Ishikawa (cell line): ENCODE measurements at regions not wholly inside any gene's neighbourhood (a gene's known extent, or its start where the extent isn't known, plus 50 kb on each side); places are given as distances from the start of the nearest gene placed in this dataset.

Source experiments
- CEBPB ChIP-seq: IDR thresholded peaks from 2 replicates; pipeline ENCODE4 v1.6.1; 2012
- CREB1 ChIP-seq: IDR thresholded peaks from 2 replicates; pipeline ENCODE4 v1.6.1; 2012; ENCODE audit warnings: low read depth
- EGR1 ChIP-seq: IDR thresholded peaks from 2 replicates; pipeline ENCODE4 v1.6.1; 2012
- EP300 ChIP-seq: IDR thresholded peaks from 2 replicates; pipeline ENCODE4 v1.6.1; 2012; ENCODE audit warnings: borderline replicate concordance
- FOXM1 ChIP-seq: IDR thresholded peaks from 2 replicates; pipeline ENCODE4 v1.6.1; 2012; ENCODE audit warnings: low read depth, borderline replicate concordance
- MAX ChIP-seq: IDR thresholded peaks from 2 replicates; pipeline ENCODE4 v1.6.1; 2012
- RAD21 ChIP-seq: IDR thresholded peaks from 2 replicates; pipeline ENCODE4 v1.6.1; 2012; ENCODE audit warnings: low read depth
- TAF1 ChIP-seq: IDR thresholded peaks from 2 replicates; pipeline ENCODE4 v1.6.1; 2012; ENCODE audit warnings: low read depth, mild to moderate bottlenecking
- YY1 ChIP-seq: IDR thresholded peaks from 2 replicates; pipeline ENCODE4 v1.6.1; 2012; ENCODE audit warnings: low read depth

GRCh38 chr3:147197739-147198138 lies 208.6 kb downstream of the ZIC4 start:
- TF ChIP-seq EP300 = no peak
- TF ChIP-seq CEBPB = no peak
- no peak for TF ChIP-seq FOXM1
- TF ChIP-seq EGR1 = no peak
- TF ChIP-seq YY1 = no peak
- no peak for TF ChIP-seq TAF1
- no peak for TF ChIP-seq CREB1
- no peak for TF ChIP-seq RAD21
- no peak for TF ChIP-seq MAX
